ENCODE measurements at regions not wholly inside any gene's neighbourhood (a gene's known extent, or its start where the extent isn't known, plus 50 kb on each side); places are given as distances from the start of the nearest gene placed in this dataset.

GRCh38 chr10:81026591-81026990, 488.9 kb downstream of the SH2D4B start:
- no peak for DNase-seq (ENCODE audit: low read depth)

GRCh38 chr10:81027223-81027622, 489.5 kb downstream of the SH2D4B start:
- DNase-seq (ENCODE audit: low read depth), result no peak

GRCh38 chr10:81027706-81028105, 490.0 kb downstream of the SH2D4B start:
- no peak for DNase-seq (ENCODE audit: low read depth)

- DNase-seq (ENCODE audit: low read depth), result no peak
Observed at GRCh38 chr10:81031774-81032173, 494.1 kb downstream of the SH2D4B start.

- DNase-seq (ENCODE audit: low read depth), result no peak
Observed at GRCh38 chr10:81034383-81034782, 496.7 kb downstream of the SH2D4B start.

GRCh38 chr10:81036257-81036656, 498.6 kb downstream of the SH2D4B start:
- no peak for DNase-seq (ENCODE audit: low read depth)

GRCh38 chr10:81040031-81040430, 502.3 kb downstream of the SH2D4B start:
- DNase-seq (ENCODE audit: low read depth), result no peak

GRCh38 chr10:81040940-81041339, 503.2 kb downstream of the SH2D4B start:
- no peak for DNase-seq (ENCODE audit: low read depth)

- DNase-seq (ENCODE audit: low read depth), result no peak
Observed at GRCh38 chr10:81042647-81043046, 504.9 kb downstream of the SH2D4B start.

GRCh38 chr10:81065474-81065873, 527.8 kb downstream of the SH2D4B start:
- DNase-seq (ENCODE audit: low read depth), result no peak

GRCh38 chr10:81068460-81068859, 530.8 kb downstream of the SH2D4B start:
- DNase-seq (ENCODE audit: low read depth), result no peak

- no peak for DNase-seq (ENCODE audit: low read depth)
Observed at GRCh38 chr10:81071087-81071796, 533.5 kb downstream of the SH2D4B start.

- DNase-seq (ENCODE audit: low read depth), result no peak
Observed at GRCh38 chr10:81073155-81073554, 535.5 kb downstream of the SH2D4B start.

GRCh38 chr10:81081887-81082620, 544.4 kb downstream of the SH2D4B start:
- no peak for DNase-seq (ENCODE audit: low read depth)

GRCh38 chr10:81082621-81083376, 545.1 kb downstream of the SH2D4B start:
- DNase-seq (ENCODE audit: low read depth), result no peak

GRCh38 chr10:81093056-81093455, 555.4 kb downstream of the SH2D4B start:
- no peak for DNase-seq (ENCODE audit: low read depth)

GRCh38 chr10:81095238-81095637, 557.5 kb downstream of the SH2D4B start:
- no peak for DNase-seq (ENCODE audit: low read depth)

- no peak for DNase-seq (ENCODE audit: low read depth)
Observed at GRCh38 chr10:81096558-81096957, 558.9 kb downstream of the SH2D4B start.

- no peak for DNase-seq (ENCODE audit: low read depth)
Observed at GRCh38 chr10:81101062-81101461, 563.4 kb downstream of the SH2D4B start.

- DNase-seq (ENCODE audit: low read depth), result no peak
Observed at GRCh38 chr10:81104494-81104893, 566.8 kb downstream of the SH2D4B start.

- DNase-seq (ENCODE audit: low read depth), result no peak
Observed at GRCh38 chr10:81108516-81109199, 571.0 kb downstream of the SH2D4B start.

GRCh38 chr10:81109200-81109752, 571.6 kb downstream of the SH2D4B start:
- no peak for DNase-seq (ENCODE audit: low read depth)

Data from stimulated activated CD8-positive, alpha-beta memory T cell treated with anti-CD3 and anti-CD28 coated beads, Interleukin-12 subunit alpha, Interleukin-12 subunit beta, amount 100 ng/mL, for 1 hour (primary cell).